ENCODE measurements at regions not wholly inside any gene's neighbourhood (a gene's known extent, or its start where the extent isn't known, plus 50 kb on each side); places are given as distances from the start of the nearest gene placed in this dataset.

DNA sequence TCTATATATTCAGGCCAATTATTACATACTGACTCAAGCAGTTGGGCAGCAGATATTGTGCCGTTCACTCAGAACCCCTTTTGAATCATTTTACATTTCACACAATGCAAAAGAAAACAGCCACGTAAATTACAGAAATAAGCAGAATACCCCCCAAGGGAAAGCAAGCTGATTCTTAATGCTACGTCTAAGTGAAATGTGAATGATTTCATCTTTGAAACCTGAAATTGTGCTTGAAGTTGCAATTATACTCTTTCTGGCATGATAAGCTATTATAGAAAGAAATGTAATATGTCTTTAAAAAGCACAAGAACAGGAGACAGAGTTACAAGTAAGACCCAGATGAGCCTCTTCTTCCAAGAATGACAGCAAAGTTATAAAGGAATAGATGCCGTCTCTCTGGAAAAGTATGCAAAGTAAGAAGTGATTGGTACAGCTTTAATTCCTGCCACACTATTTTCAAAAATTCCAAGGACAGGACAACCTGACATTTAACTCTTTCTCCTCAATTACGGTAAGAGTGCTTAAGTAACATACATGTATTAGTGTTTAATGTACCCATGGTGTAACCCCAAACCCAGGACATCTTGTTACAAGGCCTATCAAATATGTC is 891.5 kb upstream of the ADGRL2 start:
- Histone ChIP-seq H3K4me2 (ENCODE audit: low read length) (peak overlapping the region; percentile 57), H2AFZ (ENCODE audit: low read depth, low read length) (no peak overlapping the region), H3K4me3 (ENCODE audit: low read length) (peak overlapping the region; percentile 24), H3K79me2 (replicated peaks; ENCODE audit: insufficient read depth, low read length) (no peaks in the 10 kb centered on the region), H4K20me1 (ENCODE audit: insufficient read depth) (no peaks in the 10 kb centered on the region), H3K27me3 (ENCODE audit: insufficient read depth, low read depth, low read length) (no peaks in the 10 kb centered on the region), H3F3A (ENCODE audit: insufficient read depth, low read length, poor library complexity, severe bottlenecking) (peaks cover 8% of the 10 kb centered on the region), H3K9me2 (ENCODE audit: insufficient read depth, low read length) (peaks cover 3% of the 10 kb centered on the region), H3K9me3 (ENCODE audit: low read length) (no peaks in the 10 kb centered on the region), H3K36me3 (ENCODE audit: insufficient read depth, low read length) (no peaks in the 10 kb centered on the region), H3K27ac (ENCODE audit: low read length) (peak overlapping the region; percentile 88), H3K9ac (ENCODE audit: low read length) (peak overlapping the region; percentile 54)
- TF ChIP-seq MXI1 (conservative IDR thresholded peaks at IDR 0.05; ENCODE audit: poor library complexity, severe bottlenecking): no peak
- no peak for TF ChIP-seq TAF1 (IDR thresholded peaks at IDR 0.05; ENCODE audit: low read depth)
- TF ChIP-seq, protein P1, sequence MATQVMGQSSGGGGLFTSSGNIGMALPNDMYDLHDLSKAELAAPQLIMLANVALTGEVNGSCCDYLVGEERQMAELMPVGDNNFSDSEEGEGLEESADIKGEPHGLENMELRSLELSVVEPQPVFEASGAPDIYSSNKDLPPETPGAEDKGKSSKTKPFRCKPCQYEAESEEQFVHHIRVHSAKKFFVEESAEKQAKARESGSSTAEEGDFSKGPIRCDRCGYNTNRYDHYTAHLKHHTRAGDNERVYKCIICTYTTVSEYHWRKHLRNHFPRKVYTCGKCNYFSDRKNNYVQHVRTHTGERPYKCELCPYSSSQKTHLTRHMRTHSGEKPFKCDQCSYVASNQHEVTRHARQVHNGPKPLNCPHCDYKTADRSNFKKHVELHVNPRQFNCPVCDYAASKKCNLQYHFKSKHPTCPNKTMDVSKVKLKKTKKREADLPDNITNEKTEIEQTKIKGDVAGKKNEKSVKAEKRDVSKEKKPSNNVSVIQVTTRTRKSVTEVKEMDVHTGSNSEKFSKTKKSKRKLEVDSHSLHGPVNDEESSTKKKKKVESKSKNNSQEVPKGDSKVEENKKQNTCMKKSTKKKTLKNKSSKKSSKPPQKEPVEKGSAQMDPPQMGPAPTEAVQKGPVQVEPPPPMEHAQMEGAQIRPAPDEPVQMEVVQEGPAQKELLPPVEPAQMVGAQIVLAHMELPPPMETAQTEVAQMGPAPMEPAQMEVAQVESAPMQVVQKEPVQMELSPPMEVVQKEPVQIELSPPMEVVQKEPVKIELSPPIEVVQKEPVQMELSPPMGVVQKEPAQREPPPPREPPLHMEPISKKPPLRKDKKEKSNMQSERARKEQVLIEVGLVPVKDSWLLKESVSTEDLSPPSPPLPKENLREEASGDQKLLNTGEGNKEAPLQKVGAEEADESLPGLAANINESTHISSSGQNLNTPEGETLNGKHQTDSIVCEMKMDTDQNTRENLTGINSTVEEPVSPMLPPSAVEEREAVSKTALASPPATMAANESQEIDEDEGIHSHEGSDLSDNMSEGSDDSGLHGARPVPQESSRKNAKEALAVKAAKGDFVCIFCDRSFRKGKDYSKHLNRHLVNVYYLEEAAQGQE (IDR thresholded peaks at IDR 0.05; ENCODE audit: borderline replicate concordance): peak; percentile 89
- peak; percentile 85 for TF ChIP-seq EP300 (conservative IDR thresholded peaks at IDR 0.05; ENCODE audit: poor library complexity, severe bottlenecking)
- TF ChIP-seq EZH2 (IDR thresholded peaks at IDR 0.05; ENCODE audit: borderline replicate concordance, insufficient read depth, low read length, poor library complexity, severe bottlenecking): no peak
- peak; percentile 28 for TF ChIP-seq SMC3 (conservative IDR thresholded peaks at IDR 0.05; ENCODE audit: poor library complexity)
- TF ChIP-seq POLR2AphosphoS5 (IDR thresholded peaks at IDR 0.05): peak; percentile 73
- TF ChIP-seq, protein P2, sequence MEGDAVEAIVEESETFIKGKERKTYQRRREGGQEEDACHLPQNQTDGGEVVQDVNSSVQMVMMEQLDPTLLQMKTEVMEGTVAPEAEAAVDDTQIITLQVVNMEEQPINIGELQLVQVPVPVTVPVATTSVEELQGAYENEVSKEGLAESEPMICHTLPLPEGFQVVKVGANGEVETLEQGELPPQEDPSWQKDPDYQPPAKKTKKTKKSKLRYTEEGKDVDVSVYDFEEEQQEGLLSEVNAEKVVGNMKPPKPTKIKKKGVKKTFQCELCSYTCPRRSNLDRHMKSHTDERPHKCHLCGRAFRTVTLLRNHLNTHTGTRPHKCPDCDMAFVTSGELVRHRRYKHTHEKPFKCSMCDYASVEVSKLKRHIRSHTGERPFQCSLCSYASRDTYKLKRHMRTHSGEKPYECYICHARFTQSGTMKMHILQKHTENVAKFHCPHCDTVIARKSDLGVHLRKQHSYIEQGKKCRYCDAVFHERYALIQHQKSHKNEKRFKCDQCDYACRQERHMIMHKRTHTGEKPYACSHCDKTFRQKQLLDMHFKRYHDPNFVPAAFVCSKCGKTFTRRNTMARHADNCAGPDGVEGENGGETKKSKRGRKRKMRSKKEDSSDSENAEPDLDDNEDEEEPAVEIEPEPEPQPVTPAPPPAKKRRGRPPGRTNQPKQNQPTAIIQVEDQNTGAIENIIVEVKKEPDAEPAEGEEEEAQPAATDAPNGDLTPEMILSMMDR (IDR thresholded peaks at IDR 0.05; ENCODE audit: poor library complexity, severe bottlenecking): no peak
- peak; percentile 48 for TF ChIP-seq RAD21 (conservative IDR thresholded peaks at IDR 0.05)

DNA sequence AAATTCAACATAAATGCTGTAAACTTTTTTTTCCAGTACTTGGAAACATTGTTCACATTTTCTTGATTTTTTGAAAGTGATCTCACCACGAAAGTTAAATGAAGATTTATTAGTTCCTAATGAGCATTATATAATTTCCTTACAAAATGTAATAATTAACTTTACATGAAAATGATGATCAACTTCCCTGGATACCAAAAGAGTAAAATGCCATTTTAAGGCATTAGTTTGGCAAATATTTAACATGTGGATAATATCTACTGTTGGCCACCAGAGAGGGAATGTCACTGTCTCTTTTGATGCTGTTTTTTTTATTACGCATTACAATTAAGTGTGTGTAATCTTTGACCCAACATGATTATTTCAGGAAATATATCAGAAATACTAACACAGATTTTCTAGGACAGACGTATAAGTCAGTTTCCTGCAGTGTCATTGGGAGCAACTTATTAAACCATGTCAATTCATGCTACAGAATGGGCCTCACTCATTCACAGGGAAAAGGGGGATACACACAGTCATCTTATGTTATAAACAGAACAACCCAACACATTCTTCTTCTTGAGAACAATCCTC is 903.9 kb upstream of the ADGRL2 start:
- Histone ChIP-seq H3K27ac (ENCODE audit: low read length) (no peak overlapping the region), H3K27me3 (ENCODE audit: insufficient read depth, low read depth, low read length) (no peaks in the 10 kb centered on the region), H3K4me2 (ENCODE audit: low read length) (no peak overlapping the region), H4K20me1 (ENCODE audit: insufficient read depth) (no peaks in the 10 kb centered on the region), H3K36me3 (ENCODE audit: insufficient read depth, low read length) (no peaks in the 10 kb centered on the region), H2AFZ (ENCODE audit: low read depth, low read length) (no peak overlapping the region), H3K9ac (ENCODE audit: low read length) (no peak overlapping the region), H3K79me2 (replicated peaks; ENCODE audit: insufficient read depth, low read length) (no peaks in the 10 kb centered on the region), H3K9me3 (ENCODE audit: low read length) (no peaks in the 10 kb centered on the region), H3K9me2 (ENCODE audit: insufficient read depth, low read length) (no peaks in the 10 kb centered on the region), H3F3A (ENCODE audit: insufficient read depth, low read length, poor library complexity, severe bottlenecking) (no peaks in the 10 kb centered on the region), H3K4me3 (ENCODE audit: low read length) (no peak overlapping the region)
- TF ChIP-seq RAD21 (conservative IDR thresholded peaks at IDR 0.05): no peak
- no peak for TF ChIP-seq MXI1 (conservative IDR thresholded peaks at IDR 0.05; ENCODE audit: poor library complexity, severe bottlenecking)
- no peak for TF ChIP-seq POLR2AphosphoS5 (IDR thresholded peaks at IDR 0.05)
- TF ChIP-seq, protein P1 (IDR thresholded peaks at IDR 0.05; ENCODE audit: borderline replicate concordance): no peak
- TF ChIP-seq SMC3 (conservative IDR thresholded peaks at IDR 0.05; ENCODE audit: poor library complexity): no peak
- TF ChIP-seq, protein P2 (IDR thresholded peaks at IDR 0.05; ENCODE audit: poor library complexity, severe bottlenecking): no peak
- no peak for TF ChIP-seq TAF1 (IDR thresholded peaks at IDR 0.05; ENCODE audit: low read depth)
- TF ChIP-seq EZH2 (IDR thresholded peaks at IDR 0.05; ENCODE audit: borderline replicate concordance, insufficient read depth, low read length, poor library complexity, severe bottlenecking): no peak

All from neural cell (in vitro differentiated cells).